ENCODE measurements at regions not wholly inside any gene's neighbourhood (a gene's known extent, or its start where the extent isn't known, plus 50 kb on each side); places are given as distances from the start of the nearest gene placed in this dataset.

DNA sequence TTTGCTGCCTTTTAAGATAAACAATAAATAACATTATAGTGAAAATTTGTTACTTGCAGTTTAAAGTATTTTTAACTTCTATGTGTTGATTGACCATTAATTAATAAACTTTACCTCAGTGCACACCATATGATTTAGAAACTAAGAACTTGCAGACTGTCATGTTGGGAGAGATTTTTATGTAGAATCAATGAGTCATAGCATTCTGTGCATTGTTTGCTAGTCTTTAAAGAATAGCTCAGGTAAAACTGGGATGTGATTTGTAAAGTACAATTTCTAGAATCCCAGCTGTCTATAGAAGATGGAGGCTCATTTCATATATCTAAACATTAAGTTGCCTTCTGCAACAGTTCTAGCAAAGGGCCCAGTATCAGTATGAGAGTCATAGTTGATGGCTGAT is 199.6 kb upstream of the SEMA3A start:
- TF ChIP-seq CTCF (IDR thresholded peaks at IDR 0.05) (no peak), EZH2phosphoT487 (IDR thresholded peaks at IDR 0.05) (no peak)

All from neural progenitor cell (in vitro differentiated cells).